ENCODE measurements at regions not wholly inside any gene's neighbourhood (a gene's known extent, or its start where the extent isn't known, plus 50 kb on each side); places are given as distances from the start of the nearest gene placed in this dataset.

DNA sequence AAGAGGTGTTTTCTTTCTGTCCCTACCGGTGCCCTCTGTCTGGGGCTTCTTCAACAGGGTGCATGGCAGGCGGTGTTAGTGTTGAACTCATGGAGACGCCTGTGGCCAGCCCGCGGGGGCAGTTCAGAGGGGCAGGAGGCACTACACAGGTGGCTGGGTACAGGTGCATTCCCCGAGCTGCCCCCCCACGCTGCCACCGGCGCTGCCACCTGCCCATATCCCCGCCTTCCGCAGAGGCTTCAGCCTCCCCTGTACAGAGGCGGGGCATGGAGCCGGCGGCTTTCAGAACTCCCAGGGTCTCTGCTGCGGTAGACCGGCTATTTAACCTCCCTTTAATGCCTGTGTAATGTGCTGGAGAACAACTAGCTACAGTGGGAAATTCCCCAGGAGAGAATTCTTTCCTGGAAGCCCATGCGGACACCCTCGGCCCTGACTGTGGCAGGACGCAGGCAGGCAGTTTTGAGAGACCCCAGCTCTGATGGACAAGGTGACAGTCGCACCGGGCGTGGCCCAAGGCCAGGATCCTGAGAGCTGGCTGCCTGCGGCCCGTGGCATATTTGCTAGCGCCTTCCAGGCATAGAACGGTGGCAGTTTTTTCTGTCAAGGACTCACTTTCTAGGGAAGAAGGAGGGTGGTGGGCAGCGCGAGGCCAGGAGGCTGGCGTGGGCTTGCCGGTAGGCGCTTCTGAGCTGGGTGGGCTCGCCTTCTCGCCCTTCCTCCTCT is 53.7 kb upstream of the ZNF32 start:
- TF ChIP-seq, protein P1, sequence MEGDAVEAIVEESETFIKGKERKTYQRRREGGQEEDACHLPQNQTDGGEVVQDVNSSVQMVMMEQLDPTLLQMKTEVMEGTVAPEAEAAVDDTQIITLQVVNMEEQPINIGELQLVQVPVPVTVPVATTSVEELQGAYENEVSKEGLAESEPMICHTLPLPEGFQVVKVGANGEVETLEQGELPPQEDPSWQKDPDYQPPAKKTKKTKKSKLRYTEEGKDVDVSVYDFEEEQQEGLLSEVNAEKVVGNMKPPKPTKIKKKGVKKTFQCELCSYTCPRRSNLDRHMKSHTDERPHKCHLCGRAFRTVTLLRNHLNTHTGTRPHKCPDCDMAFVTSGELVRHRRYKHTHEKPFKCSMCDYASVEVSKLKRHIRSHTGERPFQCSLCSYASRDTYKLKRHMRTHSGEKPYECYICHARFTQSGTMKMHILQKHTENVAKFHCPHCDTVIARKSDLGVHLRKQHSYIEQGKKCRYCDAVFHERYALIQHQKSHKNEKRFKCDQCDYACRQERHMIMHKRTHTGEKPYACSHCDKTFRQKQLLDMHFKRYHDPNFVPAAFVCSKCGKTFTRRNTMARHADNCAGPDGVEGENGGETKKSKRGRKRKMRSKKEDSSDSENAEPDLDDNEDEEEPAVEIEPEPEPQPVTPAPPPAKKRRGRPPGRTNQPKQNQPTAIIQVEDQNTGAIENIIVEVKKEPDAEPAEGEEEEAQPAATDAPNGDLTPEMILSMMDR (conservative IDR thresholded peaks at IDR 0.05) = no peak
- TF ChIP-seq ZFX (IDR thresholded peaks at IDR 0.05) = no peak
- H3K27ac ChIP-seq = no peak overlapping the region

DNA sequence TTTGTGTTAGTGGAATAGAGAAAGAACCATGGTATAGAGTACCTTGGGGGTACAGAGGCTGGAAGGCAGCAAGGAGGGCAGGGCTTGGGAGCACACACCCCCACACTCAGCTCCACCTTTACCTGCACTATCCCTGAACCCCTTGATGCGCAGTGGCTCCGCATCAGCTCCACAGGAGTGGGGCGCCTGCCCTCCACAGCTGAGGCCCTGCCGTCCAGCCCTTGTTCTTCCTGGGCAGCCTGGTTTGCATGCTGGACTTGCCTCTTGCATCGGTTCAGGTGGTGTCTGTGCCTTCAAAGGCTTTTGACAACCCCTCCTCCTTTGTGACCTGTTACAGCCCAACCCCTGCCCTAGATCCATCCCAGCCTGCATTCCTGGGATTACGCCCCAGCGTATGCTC is 52.6 kb upstream of the ZNF32 start:
- TF ChIP-seq, protein P1 (conservative IDR thresholded peaks at IDR 0.05) = no peak
- TF ChIP-seq ZFX (IDR thresholded peaks at IDR 0.05) = no peak
- no peak overlapping the region for H3K27ac ChIP-seq

DNA sequence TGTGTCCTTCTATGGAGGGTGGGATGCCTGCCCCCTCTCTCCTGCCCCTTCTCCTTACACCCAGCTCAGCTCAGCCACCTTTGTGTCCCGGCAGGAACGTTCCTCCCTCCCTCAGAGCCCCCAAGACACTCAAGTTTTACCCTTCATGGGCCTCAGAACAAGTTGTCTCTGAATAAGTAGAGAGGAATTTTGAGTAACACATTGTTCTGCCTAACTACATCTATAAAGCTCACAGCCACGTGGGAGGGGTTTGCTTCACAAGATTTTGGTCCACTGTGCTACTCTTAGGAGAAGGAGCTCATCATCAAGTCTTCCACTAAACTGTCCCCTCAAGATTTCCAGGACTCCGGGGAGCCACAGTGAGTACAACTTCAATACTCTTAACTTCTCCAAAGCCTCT is 51.6 kb upstream of the ZNF32 start:
- TF ChIP-seq, protein P1 (conservative IDR thresholded peaks at IDR 0.05) = no peak
- no peak overlapping the region for H3K27ac ChIP-seq

DNA sequence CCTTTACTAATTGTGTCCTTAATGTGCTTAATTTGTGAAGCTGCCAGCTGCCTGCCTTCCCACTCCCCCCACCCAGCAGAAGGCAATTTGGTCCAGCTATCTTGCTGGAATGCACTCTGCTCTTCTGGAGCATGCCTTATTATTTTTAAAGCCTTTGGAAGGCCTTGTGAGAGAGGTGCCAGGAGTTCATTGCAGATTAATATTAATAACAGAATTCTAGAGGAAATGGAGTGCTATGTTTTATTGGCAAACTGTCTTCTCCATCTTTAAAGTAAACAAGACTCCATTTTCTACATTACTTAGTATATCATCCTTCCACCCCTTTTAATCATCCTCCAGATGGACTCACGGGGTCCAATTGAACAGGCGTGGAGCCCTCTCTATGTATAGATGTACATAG is 50.8 kb upstream of the ZNF32 start:
- no peak overlapping the region for H3K27ac ChIP-seq
- TF ChIP-seq, protein P1 (conservative IDR thresholded peaks at IDR 0.05) = no peak
- TF ChIP-seq ZFX (IDR thresholded peaks at IDR 0.05) = no peak
